Breast epithelium (tissue), 3 donors: ENCODE measurements at regions not wholly inside any gene's neighbourhood (a gene's known extent, or its start where the extent isn't known, plus 50 kb on each side); places are given as distances from the start of the nearest gene placed in this dataset.

ENCODE experiments used
- POLR2A ChIP-seq: fragments of 450-650 bp; IDR thresholded peaks from one replicate; pipeline ENCODE4 v1.6.1; 2016; ENCODE audit warnings: antibody characterized with exemption, mild to moderate bottlenecking, moderate library complexity
- POLR2AphosphoS5 ChIP-seq, 3 donors: sonication (generic); formaldehyde crosslinking; IDR thresholded peaks; one replicate each; pipeline ENCODE4 v1.6.1; 2017; ENCODE audit warnings: antibody characterized with exemption in 3 of 3
- TF ChIP-seq, protein P1 (sequence below), 3 donors: fragments of 450-650 bp; IDR thresholded peaks; one replicate each; pipeline ENCODE4 v1.5.1; 2016 to 2017; ENCODE audit warnings: antibody characterized with exemption in 3 of 3, mild to moderate bottlenecking in 3 of 3, moderate library complexity in 3 of 3

DNA sequence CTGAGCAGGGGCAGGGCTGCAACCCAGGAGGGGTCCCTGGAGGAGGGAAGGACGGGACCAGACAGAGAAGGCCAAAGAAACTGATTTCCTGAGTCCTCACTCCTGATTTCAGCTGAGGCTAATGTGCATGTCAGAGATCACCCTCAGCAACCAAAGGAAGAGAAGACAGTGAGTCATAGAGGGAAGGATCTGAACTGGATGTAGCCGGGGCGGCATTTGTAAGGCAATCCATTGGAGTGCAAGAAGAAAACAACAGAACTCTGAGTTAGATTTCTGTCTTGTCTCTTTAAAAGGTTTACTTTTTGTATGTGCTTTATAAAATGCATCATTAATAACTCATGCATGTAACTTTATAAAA lies 105.3 kb upstream of the AGBL1 start:
- TF ChIP-seq POLR2AphosphoS5 (IDR thresholded peaks at IDR 0.05) = no peak
- TF ChIP-seq, protein P1, sequence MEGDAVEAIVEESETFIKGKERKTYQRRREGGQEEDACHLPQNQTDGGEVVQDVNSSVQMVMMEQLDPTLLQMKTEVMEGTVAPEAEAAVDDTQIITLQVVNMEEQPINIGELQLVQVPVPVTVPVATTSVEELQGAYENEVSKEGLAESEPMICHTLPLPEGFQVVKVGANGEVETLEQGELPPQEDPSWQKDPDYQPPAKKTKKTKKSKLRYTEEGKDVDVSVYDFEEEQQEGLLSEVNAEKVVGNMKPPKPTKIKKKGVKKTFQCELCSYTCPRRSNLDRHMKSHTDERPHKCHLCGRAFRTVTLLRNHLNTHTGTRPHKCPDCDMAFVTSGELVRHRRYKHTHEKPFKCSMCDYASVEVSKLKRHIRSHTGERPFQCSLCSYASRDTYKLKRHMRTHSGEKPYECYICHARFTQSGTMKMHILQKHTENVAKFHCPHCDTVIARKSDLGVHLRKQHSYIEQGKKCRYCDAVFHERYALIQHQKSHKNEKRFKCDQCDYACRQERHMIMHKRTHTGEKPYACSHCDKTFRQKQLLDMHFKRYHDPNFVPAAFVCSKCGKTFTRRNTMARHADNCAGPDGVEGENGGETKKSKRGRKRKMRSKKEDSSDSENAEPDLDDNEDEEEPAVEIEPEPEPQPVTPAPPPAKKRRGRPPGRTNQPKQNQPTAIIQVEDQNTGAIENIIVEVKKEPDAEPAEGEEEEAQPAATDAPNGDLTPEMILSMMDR (IDR thresholded peaks at IDR 0.05) = no peak
- TF ChIP-seq POLR2A = no peak
